Psoas muscle (tissue), 7 donors: ENCODE measurements at regions not wholly inside any gene's neighbourhood (a gene's known extent, or its start where the extent isn't known, plus 50 kb on each side); places are given as distances from the start of the nearest gene placed in this dataset.

Experiments
- ATAC-seq, 4 donors: fragments of 200-7000 bp; cut with Tn5 transposase; one replicate each; pipeline ENCODE4 v1.9.1; 2020; ENCODE audit warnings: moderate library complexity in 3 of 4, mild to moderate bottlenecking in 2 of 4
- DNase-seq, 2 donors: peaks; one replicate each; pipeline ENCODE4 v3.0.0-alpha.2; 2020
- H3K27ac ChIP-seq: fragments of 200-600 bp; one replicate; pipeline ENCODE4 v1.8.0; 2022
- H3K27me3 ChIP-seq, 3 donors: fragments of 200-600 bp in 1 of 3; one replicate each; pipeline versions ENCODE4 v1.6.1 to v1.8.0; 2013 to 2022; ENCODE audit warnings: low read length in 2 of 3, mild to moderate bottlenecking in 2 of 3, moderate library complexity in 1 of 3; ENCODE audit not compliant: insufficient read depth in 3 of 3
- H3K36me3 ChIP-seq, 2 donors: fragments of 200-600 bp in 1 of 2; one replicate each; pipeline versions ENCODE4 v1.6.1 to v1.8.0; 2013 to 2022; ENCODE audit warnings: low read depth in 1 of 2, mild to moderate bottlenecking in 1 of 2, moderate library complexity in 1 of 2; ENCODE audit not compliant: insufficient read depth in 1 of 2
- H3K4me1 ChIP-seq: fragments of 200-600 bp; one replicate; pipeline ENCODE4 v1.8.0; 2022
- H3K4me3 ChIP-seq: fragments of 200-600 bp; one replicate; pipeline ENCODE4 v1.8.0; 2022; ENCODE audit warnings: mild to moderate bottlenecking
- H3K9me3 ChIP-seq: fragments of 200-600 bp; one replicate; pipeline ENCODE4 v1.8.0; 2022
- CTCF ChIP-seq: fragments of 200-600 bp; IDR thresholded peaks from one replicate; pipeline ENCODE4 v1.8.0; 2022; ENCODE audit warnings: antibody characterized with exemption
- WGBS, 3 donors: extraction: QIAGEN DNeasy Blood & Tissue Kit; methylation state at CpG; one replicate each; pipeline versions ENCODE4 v1.1.6 to v1.1.7; 2013; 5-methylcytosine and 5-hydroxymethylcytosine counted together
- intact Hi-C, 2 donors: fragments of 100-400 bp; cut with DNase I; formaldehyde crosslinking; loops; one replicate each; pipeline versions ENCODE4 v1.11.0 to v1.14.2; 2022
- donor health status: healthy with polysubstance abuse.
- donor health status: DM: no; HTN: no; CAD: no; lungs with moderate emphysema.
- donor health status: Bipolar disorder and iron deficiency.
- donor health status: healthy.
- donor health status: DM: yes; HTN: yes; CAD: no.
- donor health status: DM: no; HTN: no; CAD: no.
- donor health status: DM: yes; HTN: yes; CAD: no.

- Histone ChIP-seq H3K4me3 (no peak overlapping the region), H3K27me3 (no peaks in the 10 kb centered on the region), H3K4me1 (no peaks in the 10 kb centered on the region), H3K9me3 (no peaks in the 10 kb centered on the region), H3K27ac (no peak overlapping the region), H3K36me3 (no peaks in the 10 kb centered on the region)
- DNase-seq (no peak), ATAC-seq (no peak)
- WGBS, 3 donors, result 50 to 70% (median 66%) methylated on average over 1 of the region's 1 CpG
- intact Hi-C loops, result loop anchor here in 1 of 2 donors (5.0 kb wide), 1 partner anchor 983 kb away; no protein-coding TSS in a partner anchor
- no peak for TF ChIP-seq CTCF
Observed at GRCh38 chr1:101739826-101740330, 256.8 kb downstream of the OLFM3 start.

- H3K27me3 ChIP-seq, result no peaks in the 10 kb centered on the region
- no peak overlapping the region for H3K27ac ChIP-seq
- DNase-seq (no peak), ATAC-seq (no peak)
- no peaks in the 10 kb centered on the region for H3K36me3 ChIP-seq
- WGBS, 3 donors, result 47 to 64% (median 52%) methylated on average over 5 of the region's 5 CpGs
- H3K9me3 ChIP-seq, result no peaks in the 10 kb centered on the region
- no peak overlapping the region for H3K4me3 ChIP-seq
- H3K4me1 ChIP-seq, result no peaks in the 10 kb centered on the region
- no peak for TF ChIP-seq CTCF
- intact Hi-C loops, result no loop called here
Observed at GRCh38 chr1:101741910-101742309, 254.8 kb downstream of the OLFM3 start.

- no peak overlapping the region for H3K27ac ChIP-seq
- WGBS, 3 donors, result 58 to 67% (median 61%) methylated on average over 1 of the region's 1 CpG
- intact Hi-C loops, result no loop called here
- no peaks in the 10 kb centered on the region for H3K27me3 ChIP-seq
- no peaks in the 10 kb centered on the region for H3K9me3 ChIP-seq
- no peaks in the 10 kb centered on the region for H3K4me1 ChIP-seq
- no peak overlapping the region for H3K4me3 ChIP-seq
- no peaks in the 10 kb centered on the region for H3K36me3 ChIP-seq
- no peak for DNase-seq
- ATAC-seq, result no peak
- TF ChIP-seq CTCF, result no peak
Observed at GRCh38 chr1:101742509-101742908, 254.2 kb downstream of the OLFM3 start.

- intact Hi-C loops, result no loop called here
- ATAC-seq (no peak), DNase-seq (no peak)
- Histone ChIP-seq H3K9me3 (no peaks in the 10 kb centered on the region), H3K4me1 (no peaks in the 10 kb centered on the region), H3K27me3 (no peaks in the 10 kb centered on the region), H3K27ac (no peak overlapping the region), H3K4me3 (no peak overlapping the region), H3K36me3 (no peaks in the 10 kb centered on the region)
- WGBS, 3 donors, result 31 to 43% (median 41%) methylated on average over 2 of the region's 2 CpGs
- TF ChIP-seq CTCF, result no peak
Observed at GRCh38 chr1:101745551-101746270, 251.0 kb downstream of the OLFM3 start.

DNA sequence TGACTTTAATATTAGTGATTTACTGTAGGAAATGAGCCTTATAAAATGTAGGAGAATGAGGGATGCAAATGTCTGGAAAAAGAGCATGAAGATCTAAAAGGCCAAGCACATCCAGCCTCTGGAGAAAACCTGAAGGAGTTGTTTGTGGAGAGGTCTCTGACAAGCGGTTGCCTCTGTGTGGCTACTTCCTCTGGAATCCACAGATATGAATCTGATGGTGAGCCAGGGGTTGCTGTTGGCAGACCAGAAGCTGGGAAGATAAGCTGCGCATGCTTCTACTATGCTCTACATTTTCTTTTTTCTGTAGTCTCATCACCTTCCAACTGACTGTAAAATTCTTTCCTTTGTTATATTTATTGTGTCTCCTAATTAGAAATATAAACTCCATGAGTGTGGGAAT is 248.6 kb downstream of the OLFM3 start:
- Histone ChIP-seq H3K4me3 (no peak overlapping the region), H3K27ac (no peak overlapping the region), H3K9me3 (no peaks in the 10 kb centered on the region), H3K36me3 (no peaks in the 10 kb centered on the region), H3K4me1 (no peaks in the 10 kb centered on the region), H3K27me3 (no peaks in the 10 kb centered on the region)
- WGBS, 3 donors, result 80 to 85% (median 84%) methylated on average over 2 of the region's 2 CpGs
- intact Hi-C loops, result no loop called here
- TF ChIP-seq CTCF, result no peak
- ATAC-seq, result no peak
- DNase-seq, result no peak
